Mesenchymal stem cell (in vitro differentiated cells and primary cell): ENCODE measurements at regions not wholly inside any gene's neighbourhood (a gene's known extent, or its start where the extent isn't known, plus 50 kb on each side); places are given as distances from the start of the nearest gene placed in this dataset.

ENCODE experiments used
- DNase-seq: peaks from one replicate; pipeline ENCODE4 v3.0.0-alpha.2; 2013
- H2AFZ ChIP-seq: one replicate; pipeline ENCODE4 v1.6.1; 2013; ENCODE audit warnings: low read depth, mild to moderate bottlenecking, control low read depth, inconsistent platforms, low read length, moderate library complexity
- H2AK5ac ChIP-seq: 2 replicates; pipeline ENCODE4 v1.6.1; 2013; ENCODE audit warnings: low read length, moderate library complexity, mild to moderate bottlenecking, inconsistent platforms; ENCODE audit not compliant: severe bottlenecking
- H2BK120ac ChIP-seq: one replicate; pipeline ENCODE4 v1.6.1; 2013; ENCODE audit warnings: low read depth, mild to moderate bottlenecking, inconsistent platforms, low read length, moderate library complexity
- H2BK12ac ChIP-seq, 2 experiments: one replicate each; pipeline ENCODE4 v1.6.1; 2013; ENCODE audit warnings: inconsistent platforms in 2 of 2, low read length in 2 of 2, mild to moderate bottlenecking in 2 of 2, moderate library complexity in 2 of 2, control low read depth in 1 of 2
- H2BK15ac ChIP-seq: one replicate; pipeline ENCODE4 v1.6.1; 2013; ENCODE audit warnings: mild to moderate bottlenecking, low read depth, inconsistent platforms; ENCODE audit not compliant: poor library complexity, severe bottlenecking
- H2BK5ac ChIP-seq: 2 replicates; pipeline ENCODE4 v1.6.1; 2013; ENCODE audit warnings: low read depth, mild to moderate bottlenecking, low read length, control low read depth, inconsistent platforms; ENCODE audit not compliant: poor library complexity, severe bottlenecking
- H3K14ac ChIP-seq, 2 experiments: one replicate each; pipeline ENCODE4 v1.6.1; 2013; ENCODE audit warnings: inconsistent platforms in 2 of 2, low read length in 2 of 2, control low read depth in 1 of 2, mild to moderate bottlenecking in 1 of 2, moderate library complexity in 1 of 2
- H3K18ac ChIP-seq, 2 experiments: one replicate each; pipeline ENCODE4 v1.6.1; 2013; ENCODE audit warnings: inconsistent platforms in 2 of 2, low read length in 2 of 2, control low read depth in 1 of 2, low read depth in 1 of 2, mild to moderate bottlenecking in 1 of 2
- H3K23ac ChIP-seq, 2 experiments: one replicate each; pipeline ENCODE4 v1.6.1; 2013; ENCODE audit warnings: inconsistent platforms in 2 of 2, low read length in 2 of 2, mild to moderate bottlenecking in 2 of 2, moderate library complexity in 2 of 2, control low read depth in 1 of 2
- H3K27ac ChIP-seq: 2 replicates; pipeline ENCODE4 v1.5.1; 2013; ENCODE audit warnings: mild to moderate bottlenecking, moderate library complexity, low read length, control low read depth, inconsistent platforms; ENCODE audit not compliant: poor library complexity, severe bottlenecking
- H3K27me3 ChIP-seq, 2 experiments: 2 replicates each; pipeline versions ENCODE4 v1.6.1 to v1.7.0; 2013; ENCODE audit warnings: low read length in 2 of 2, mild to moderate bottlenecking in 2 of 2, moderate library complexity in 2 of 2, control low read depth in 1 of 2, inconsistent platforms in 1 of 2; ENCODE audit not compliant: control insufficient read depth in 1 of 2, insufficient read depth in 1 of 2
- H3K36me3 ChIP-seq, 2 experiments: 2 replicates each; pipeline versions ENCODE4 v1.6.1 to v1.7.0; 2013; ENCODE audit warnings: low read length in 2 of 2, control low read depth in 1 of 2, inconsistent platforms in 1 of 2, low read depth in 1 of 2, mild to moderate bottlenecking in 1 of 2; ENCODE audit not compliant: insufficient read depth in 2 of 2, control insufficient read depth in 1 of 2
- H3K4ac ChIP-seq, 2 experiments: one replicate each; pipeline ENCODE4 v1.6.1; 2013; ENCODE audit warnings: inconsistent platforms in 2 of 2, low read length in 2 of 2, mild to moderate bottlenecking in 2 of 2, moderate library complexity in 2 of 2, control low read depth in 1 of 2, low read depth in 1 of 2
- H3K4me1 ChIP-seq: 2 replicates; pipeline ENCODE4 v1.6.1; 2013; ENCODE audit warnings: low read depth, low read length, control low read depth; ENCODE audit not compliant: control insufficient read depth, insufficient read depth
- H3K4me2 ChIP-seq: 2 replicates; pipeline ENCODE4 v1.6.1; 2013; ENCODE audit warnings: low read length, mild to moderate bottlenecking, inconsistent platforms; ENCODE audit not compliant: poor library complexity, severe bottlenecking
- H3K4me3 ChIP-seq, 2 experiments: 2 replicates each; pipeline versions ENCODE4 v1.5.1 to v1.7.0; 2013; ENCODE audit warnings: low read length in 2 of 2, mild to moderate bottlenecking in 2 of 2, control low read depth in 1 of 2, low read depth in 1 of 2; ENCODE audit not compliant: insufficient read depth in 1 of 2
- H3K79me1 ChIP-seq: replicated peaks from 2 replicates; pipeline ENCODE4 v1.6.1; 2013; ENCODE audit warnings: mild to moderate bottlenecking, control low read depth, low read length, inconsistent platforms; ENCODE audit not compliant: poor library complexity, severe bottlenecking
- H3K9ac ChIP-seq: 2 replicates; pipeline ENCODE4 v1.7.0; 2013; ENCODE audit warnings: mild to moderate bottlenecking, low read length, moderate library complexity
- H3K9me3 ChIP-seq: 2 replicates; pipeline ENCODE4 v1.7.0; 2013; ENCODE audit warnings: mild to moderate bottlenecking, low read length; ENCODE audit not compliant: control insufficient read depth
- H4K8ac ChIP-seq: one replicate; pipeline ENCODE4 v1.6.1; 2013; ENCODE audit warnings: inconsistent platforms, mild to moderate bottlenecking, low read length, moderate library complexity
- H4K91ac ChIP-seq: one replicate; pipeline ENCODE4 v1.6.1; 2013; ENCODE audit warnings: mild to moderate bottlenecking, low read length, inconsistent platforms
- WGBS: methylation state at CpG from one replicate; pipeline ENCODE4 v1.1.7; 2013; ENCODE audit warnings: mixed read lengths; 5-methylcytosine and 5-hydroxymethylcytosine counted together

GRCh38 chr11:97966901-97967300 is 1053.8 kb upstream of the CNTN5 start:
- Histone ChIP-seq H3K36me3 (no peaks in the 10 kb centered on the region), H3K4me1 (no peaks in the 10 kb centered on the region), H2BK120ac (no peak overlapping the region), H2BK5ac (no peak overlapping the region), H4K8ac (no peak overlapping the region), H3K27me3 (no peaks in the 10 kb centered on the region), H3K79me1 (no peaks in the 10 kb centered on the region), H3K9ac (no peak overlapping the region), H3K4ac (no peak overlapping the region), H4K91ac (no peak overlapping the region), H2BK12ac (peak overlapping the region; percentile 24 to 28), H3K23ac (no peak overlapping the region), H3K4me2 (no peak overlapping the region), H3K14ac (no peak overlapping the region), H3K4me3 (no peak overlapping the region), H2AK5ac (no peak overlapping the region), H2AFZ (no peak overlapping the region), H3K27ac (no peak overlapping the region), H3K18ac (peak overlapping the region in 1 of 2 experiments; percentile 41), H2BK15ac (no peak overlapping the region), H3K9me3 (no peaks in the 10 kb centered on the region)
- 100% methylated on average over 2 of the region's 3 CpGs for WGBS
- DNase-seq = no peak

GRCh38 chr11:97968071-97968470 is 1052.7 kb upstream of the CNTN5 start:
- no peak overlapping the region for H2BK15ac ChIP-seq
- H3K4ac ChIP-seq = no peak overlapping the region
- H2BK12ac ChIP-seq = no peak overlapping the region
- no peak overlapping the region for H3K9ac ChIP-seq
- H3K4me1 ChIP-seq = no peaks in the 10 kb centered on the region
- no peak for DNase-seq
- no peak overlapping the region for H3K18ac ChIP-seq
- no peak overlapping the region for H2AFZ ChIP-seq
- H4K8ac ChIP-seq = no peak overlapping the region
- H3K14ac ChIP-seq = no peak overlapping the region
- H3K79me1 ChIP-seq = no peaks in the 10 kb centered on the region
- H3K4me3 ChIP-seq = no peak overlapping the region
- H3K36me3 ChIP-seq = no peaks in the 10 kb centered on the region
- H2BK5ac ChIP-seq = no peak overlapping the region
- H3K9me3 ChIP-seq = no peaks in the 10 kb centered on the region
- no peaks in the 10 kb centered on the region for H3K27me3 ChIP-seq
- no peak overlapping the region for H3K23ac ChIP-seq
- no peak overlapping the region for H2BK120ac ChIP-seq
- no peak overlapping the region for H3K27ac ChIP-seq
- no peak overlapping the region for H4K91ac ChIP-seq
- 94% methylated on average over 2 of the region's 2 CpGs for WGBS
- no peak overlapping the region for H3K4me2 ChIP-seq
- H2AK5ac ChIP-seq = no peak overlapping the region

GRCh38 chr11:97972731-97973130 is 1048.0 kb upstream of the CNTN5 start:
- Histone ChIP-seq H3K4me2 (no peak overlapping the region), H2BK120ac (no peak overlapping the region), H3K4me1 (no peaks in the 10 kb centered on the region), H2BK5ac (no peak overlapping the region), H3K4ac (no peak overlapping the region), H4K8ac (no peak overlapping the region), H4K91ac (no peak overlapping the region), H3K18ac (no peak overlapping the region), H2AK5ac (no peak overlapping the region), H3K36me3 (no peaks in the 10 kb centered on the region), H3K4me3 (no peak overlapping the region), H2BK15ac (no peak overlapping the region), H3K9ac (no peak overlapping the region), H3K27ac (no peak overlapping the region), H3K9me3 (no peaks in the 10 kb centered on the region), H3K23ac (no peak overlapping the region), H3K27me3 (no peaks in the 10 kb centered on the region), H3K79me1 (no peaks in the 10 kb centered on the region), H3K14ac (no peak overlapping the region), H2AFZ (no peak overlapping the region), H2BK12ac (no peak overlapping the region)
- WGBS = 87% methylated on average over 4 of the region's 5 CpGs
- no peak for DNase-seq

- no peak overlapping the region for H3K23ac ChIP-seq
- H3K18ac ChIP-seq = no peak overlapping the region
- no peak overlapping the region for H2BK120ac ChIP-seq
- H3K27me3 ChIP-seq = no peaks in the 10 kb centered on the region
- H2AFZ ChIP-seq = no peak overlapping the region
- H3K27ac ChIP-seq = no peak overlapping the region
- no peaks in the 10 kb centered on the region for H3K36me3 ChIP-seq
- no peaks in the 10 kb centered on the region for H3K79me1 ChIP-seq
- no peak overlapping the region for H2BK5ac ChIP-seq
- no peak overlapping the region for H3K4ac ChIP-seq
- DNase-seq = no peak
- H2AK5ac ChIP-seq = no peak overlapping the region
- no peaks in the 10 kb centered on the region for H3K9me3 ChIP-seq
- H3K14ac ChIP-seq = no peak overlapping the region
- no peak overlapping the region for H3K4me3 ChIP-seq
- H4K91ac ChIP-seq = no peak overlapping the region
- no peak overlapping the region for H3K4me2 ChIP-seq
- H2BK15ac ChIP-seq = no peak overlapping the region
- no peak overlapping the region for H4K8ac ChIP-seq
- no peaks in the 10 kb centered on the region for H3K4me1 ChIP-seq
- no peak overlapping the region for H2BK12ac ChIP-seq
- H3K9ac ChIP-seq = no peak overlapping the region
- WGBS = 94% methylated on average over 9 of the region's 10 CpGs
Measured at GRCh38 chr11:97973352-97973857, 1047.3 kb upstream of the CNTN5 start.
